ENCODE measurements at regions not wholly inside any gene's neighbourhood (a gene's known extent, or its start where the extent isn't known, plus 50 kb on each side); places are given as distances from the start of the nearest gene placed in this dataset.

DNA sequence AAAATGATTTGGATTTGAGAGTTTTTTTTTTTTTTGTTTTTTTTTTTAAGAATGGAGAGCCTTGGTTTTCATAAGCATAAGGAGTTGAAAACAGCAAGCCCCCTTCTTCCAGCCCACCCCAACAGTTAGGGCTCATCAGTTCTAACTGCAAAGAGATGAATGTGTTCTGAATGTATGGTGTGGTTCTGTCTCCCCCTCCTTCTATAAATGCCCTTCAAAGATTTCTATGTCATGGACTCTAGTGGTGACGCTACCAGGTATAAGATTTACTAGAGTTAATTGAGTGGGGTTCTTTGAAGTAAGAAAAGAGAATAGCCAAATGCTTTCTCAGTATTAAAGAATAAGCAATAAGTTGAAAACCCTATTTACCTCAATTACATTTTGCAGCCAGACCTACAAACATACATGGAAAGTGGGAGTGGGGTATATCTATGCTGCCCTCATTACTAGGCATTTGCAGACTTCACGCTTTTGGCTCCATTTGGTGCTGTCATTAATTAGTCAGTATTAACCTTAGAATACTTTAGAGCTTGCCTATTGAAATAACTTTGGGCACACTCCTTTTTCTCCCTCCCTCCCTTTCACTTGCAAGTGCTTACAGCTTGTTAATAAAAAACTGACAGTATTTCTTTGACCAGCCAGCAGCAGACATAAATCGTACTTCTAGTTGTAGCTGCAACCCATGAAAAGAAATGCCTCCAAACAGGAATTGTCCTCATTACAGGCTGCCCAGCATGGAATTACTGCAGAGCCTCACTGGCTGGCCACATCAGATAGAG lies 667.2 kb upstream of the ZNF608 start:
- TF ChIP-seq, protein P1, sequence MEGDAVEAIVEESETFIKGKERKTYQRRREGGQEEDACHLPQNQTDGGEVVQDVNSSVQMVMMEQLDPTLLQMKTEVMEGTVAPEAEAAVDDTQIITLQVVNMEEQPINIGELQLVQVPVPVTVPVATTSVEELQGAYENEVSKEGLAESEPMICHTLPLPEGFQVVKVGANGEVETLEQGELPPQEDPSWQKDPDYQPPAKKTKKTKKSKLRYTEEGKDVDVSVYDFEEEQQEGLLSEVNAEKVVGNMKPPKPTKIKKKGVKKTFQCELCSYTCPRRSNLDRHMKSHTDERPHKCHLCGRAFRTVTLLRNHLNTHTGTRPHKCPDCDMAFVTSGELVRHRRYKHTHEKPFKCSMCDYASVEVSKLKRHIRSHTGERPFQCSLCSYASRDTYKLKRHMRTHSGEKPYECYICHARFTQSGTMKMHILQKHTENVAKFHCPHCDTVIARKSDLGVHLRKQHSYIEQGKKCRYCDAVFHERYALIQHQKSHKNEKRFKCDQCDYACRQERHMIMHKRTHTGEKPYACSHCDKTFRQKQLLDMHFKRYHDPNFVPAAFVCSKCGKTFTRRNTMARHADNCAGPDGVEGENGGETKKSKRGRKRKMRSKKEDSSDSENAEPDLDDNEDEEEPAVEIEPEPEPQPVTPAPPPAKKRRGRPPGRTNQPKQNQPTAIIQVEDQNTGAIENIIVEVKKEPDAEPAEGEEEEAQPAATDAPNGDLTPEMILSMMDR (IDR thresholded peaks at IDR 0.05) = no peak
- no peak for DNase-seq (ENCODE audit: low spot score)
- ATAC-seq (ENCODE audit: low FRiP score) = no peak

DNA sequence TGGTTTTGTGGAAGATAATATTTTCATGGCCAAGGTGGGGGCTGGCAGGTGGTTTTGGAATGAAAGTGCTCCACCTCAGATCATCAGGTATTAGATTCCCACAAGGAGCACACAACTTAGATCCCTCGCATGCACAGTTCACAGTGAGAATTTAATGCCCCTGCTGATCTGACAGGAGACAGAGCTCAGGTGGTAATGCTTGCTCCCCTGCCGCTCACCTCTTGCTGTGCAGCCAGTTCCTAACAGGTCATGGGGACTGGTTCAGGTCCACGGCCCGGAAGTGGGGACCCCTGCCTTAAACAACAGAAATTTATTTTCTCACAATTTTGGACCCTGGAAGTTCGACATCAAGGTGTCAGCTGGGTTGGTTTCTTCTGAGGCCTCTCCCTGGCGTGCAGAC lies 668.7 kb upstream of the ZNF608 start:
- no peak for DNase-seq (ENCODE audit: low spot score)
- ATAC-seq (ENCODE audit: low FRiP score) = no peak

DNA sequence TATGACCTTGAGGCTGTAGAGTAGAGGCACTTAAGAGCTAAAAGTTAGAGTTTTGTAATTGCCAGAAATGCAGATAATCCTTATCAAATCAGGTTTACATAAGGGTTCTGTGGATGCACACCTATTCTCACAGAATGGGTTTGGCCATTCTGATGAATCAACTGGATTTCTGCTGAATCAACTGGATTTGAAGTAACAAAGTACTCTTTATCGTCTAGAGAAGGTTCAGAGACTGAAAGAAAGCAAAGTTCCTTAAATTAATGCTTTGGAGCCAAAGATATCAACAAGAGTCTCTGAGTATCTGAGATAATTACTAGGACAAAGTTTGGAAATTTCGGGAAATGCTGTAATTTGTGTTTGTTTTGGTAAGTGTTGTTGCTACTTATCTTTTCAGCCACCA lies 669.6 kb upstream of the ZNF608 start:
- TF ChIP-seq, protein P1 (IDR thresholded peaks at IDR 0.05) = no peak
- DNase-seq (ENCODE audit: low spot score) (no peak), ATAC-seq (ENCODE audit: low FRiP score) (no peak)

More for the DNA sequence above, 668.7 kb upstream of the ZNF608 start:
- TF ChIP-seq, protein P1 (IDR thresholded peaks at IDR 0.05) = no peak

DNA sequence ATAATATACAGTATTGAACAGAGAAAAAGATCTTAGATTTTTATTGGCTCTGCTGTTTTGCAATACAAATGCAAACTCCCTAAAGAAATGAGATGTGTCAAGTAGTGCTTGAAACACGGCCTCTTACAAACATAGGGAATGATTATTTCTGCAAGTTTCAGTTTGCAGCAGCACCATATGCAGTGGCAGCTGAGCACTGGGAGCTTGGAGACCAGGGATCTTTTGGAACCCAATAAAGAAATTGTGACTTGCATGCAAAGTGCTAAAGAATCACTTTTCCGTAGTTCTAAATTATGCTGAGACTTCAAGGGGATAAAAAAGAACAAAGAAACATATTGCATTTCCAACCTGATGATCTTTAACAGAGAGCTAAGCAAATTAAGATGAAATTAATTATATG lies 674.6 kb upstream of the ZNF608 start:
- TF ChIP-seq, protein P1 (IDR thresholded peaks at IDR 0.05) = no peak
- DNase-seq (ENCODE audit: low spot score) = no peak
- no peak for ATAC-seq (ENCODE audit: low FRiP score)

DNA sequence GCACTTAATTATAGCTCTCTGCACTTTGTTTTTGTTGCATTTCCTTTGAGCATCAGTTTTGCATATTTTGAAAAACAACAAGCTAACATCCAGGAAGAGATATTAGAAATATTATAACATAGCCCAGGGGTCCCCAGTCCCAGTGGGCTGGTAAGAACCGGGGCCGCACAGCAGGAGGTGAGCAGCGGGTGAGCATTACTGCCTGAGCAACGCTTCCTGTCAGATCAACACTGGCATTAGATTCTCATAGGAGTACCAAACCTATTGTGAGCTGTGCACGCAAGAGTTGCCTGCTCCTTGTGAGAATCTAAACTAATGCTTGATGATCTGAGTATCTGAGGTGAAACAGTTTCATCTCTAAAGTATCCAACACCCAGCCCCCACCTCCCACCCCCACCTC lies 675.9 kb upstream of the ZNF608 start:
- ATAC-seq (ENCODE audit: low FRiP score) (no peak), DNase-seq (ENCODE audit: low spot score) (no peak)
- TF ChIP-seq, protein P1 (IDR thresholded peaks at IDR 0.05) = no peak

DNA sequence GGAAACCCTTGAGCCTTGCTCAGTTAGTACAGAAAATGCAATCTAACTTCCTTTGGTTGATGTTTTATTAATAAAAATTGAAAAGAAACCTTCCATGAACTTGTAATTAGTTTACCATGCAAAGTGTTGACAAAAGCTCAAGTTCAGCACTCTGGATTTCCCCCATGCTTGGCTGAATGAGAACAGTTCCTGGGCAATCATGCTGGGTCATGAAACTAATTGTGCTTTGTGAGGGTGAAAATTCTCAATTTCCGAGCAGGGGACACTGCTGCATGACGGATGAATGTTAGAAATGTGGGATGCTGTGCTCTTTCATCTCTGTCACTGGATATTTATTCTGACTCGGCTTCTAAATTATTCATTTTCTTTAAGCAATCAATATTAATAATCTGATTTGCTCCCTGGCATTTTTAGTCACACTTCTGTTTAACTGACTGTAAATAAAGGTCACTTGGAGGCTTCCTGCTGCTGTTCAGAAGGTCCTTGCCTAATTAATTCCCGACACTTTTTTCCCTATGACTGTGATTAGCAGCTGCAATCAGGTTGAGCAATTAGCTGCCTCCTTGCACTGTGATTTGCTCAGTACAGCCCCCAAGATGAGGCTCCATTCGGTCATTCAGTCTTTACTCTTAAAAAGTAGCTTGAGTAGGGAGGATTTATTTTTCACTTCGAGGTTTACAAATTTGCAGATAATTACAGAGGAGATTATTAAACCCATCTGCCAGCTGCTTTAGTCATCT lies 678.1 kb upstream of the ZNF608 start:
- ATAC-seq (ENCODE audit: low FRiP score) (no peak), DNase-seq (ENCODE audit: low spot score) (no peak)
- TF ChIP-seq, protein P1 (IDR thresholded peaks at IDR 0.05) = no peak

DNA sequence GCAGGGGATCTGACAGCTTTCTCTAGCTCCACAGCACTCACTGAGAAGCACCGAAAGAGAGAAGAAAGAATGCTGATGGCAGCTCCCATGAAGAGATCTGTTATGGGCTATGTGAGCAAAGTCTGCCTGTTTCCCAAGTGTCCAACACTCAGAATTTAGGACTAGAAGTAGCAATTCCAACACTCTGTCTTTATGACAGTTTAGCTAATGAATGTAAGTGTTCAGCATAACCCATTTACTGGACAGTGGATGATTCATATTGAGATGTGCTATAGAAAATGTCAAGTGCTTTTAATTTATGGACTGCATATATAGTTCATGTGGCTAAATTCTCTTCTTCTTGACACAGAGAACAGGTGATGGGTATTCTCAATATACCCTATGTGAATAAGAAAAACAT lies 683.1 kb upstream of the ZNF608 start:
- TF ChIP-seq, protein P1 (IDR thresholded peaks at IDR 0.05) = no peak
- no peak for DNase-seq (ENCODE audit: low spot score)
- ATAC-seq (ENCODE audit: low FRiP score) = no peak

All from omental fat pad (tissue), 3 donors.